Endothelial cell of umbilical vein (primary cell): ENCODE measurements at regions not wholly inside any gene's neighbourhood (a gene's known extent, or its start where the extent isn't known, plus 50 kb on each side); places are given as distances from the start of the nearest gene placed in this dataset.

Experiments
- EZH2 ChIP-seq: IDR thresholded peaks from 2 replicates; pipeline ENCODE4 v1.6.1; 2012; ENCODE audit warnings: borderline replicate concordance, low read depth, mild to moderate bottlenecking, moderate library complexity, low read length, inconsistent platforms; ENCODE audit not compliant: severe bottlenecking
- FOS ChIP-seq: IDR thresholded peaks from 2 replicates; pipeline ENCODE4 v1.6.1; 2011; ENCODE audit warnings: mild to moderate bottlenecking, low read length, moderate library complexity, borderline replicate concordance; ENCODE audit not compliant: insufficient read depth
- JUN ChIP-seq: IDR thresholded peaks from 2 replicates; pipeline ENCODE4 v1.6.1; 2011; ENCODE audit warnings: borderline replicate concordance, low read depth; ENCODE audit not compliant: insufficient read length, insufficient read depth
- MYC ChIP-seq: IDR thresholded peaks from one replicate; pipeline ENCODE4 v1.6.1; 2011; ENCODE audit warnings: mild to moderate bottlenecking, low read depth, low read length
- POLR2A ChIP-seq: IDR thresholded peaks from 2 replicates; pipeline ENCODE4 v1.6.1; 2012; ENCODE audit warnings: low read depth, mild to moderate bottlenecking, control low read depth, low read length
- POLR2AphosphoS5 ChIP-seq: IDR thresholded peaks from 2 replicates; pipeline ENCODE4 v1.6.1; 2012; ENCODE audit warnings: low read depth, mild to moderate bottlenecking, control low read depth, low read length, moderate library complexity; ENCODE audit not compliant: insufficient read depth
- TF ChIP-seq, protein P1 (sequence below), 2 donors: IDR thresholded peaks; 1 replicate in 1 of 2; 2 replicates in 1 of 2; pipeline ENCODE4 v1.5.1; 2011; ENCODE audit warnings: low read length in 2 of 2, mild to moderate bottlenecking in 2 of 2, moderate library complexity in 2 of 2, control low read depth in 1 of 2, inconsistent platforms in 1 of 2, low read depth in 1 of 2; ENCODE audit not compliant: insufficient read depth in 1 of 2; ENCODE audit errors: extremely low read depth in 1 of 2
- TF ChIP-seq, protein P2 (sequence below): IDR thresholded peaks from 2 replicates; pipeline ENCODE4 v1.6.1; 2011; ENCODE audit not compliant: insufficient read depth, insufficient read length

DNA sequence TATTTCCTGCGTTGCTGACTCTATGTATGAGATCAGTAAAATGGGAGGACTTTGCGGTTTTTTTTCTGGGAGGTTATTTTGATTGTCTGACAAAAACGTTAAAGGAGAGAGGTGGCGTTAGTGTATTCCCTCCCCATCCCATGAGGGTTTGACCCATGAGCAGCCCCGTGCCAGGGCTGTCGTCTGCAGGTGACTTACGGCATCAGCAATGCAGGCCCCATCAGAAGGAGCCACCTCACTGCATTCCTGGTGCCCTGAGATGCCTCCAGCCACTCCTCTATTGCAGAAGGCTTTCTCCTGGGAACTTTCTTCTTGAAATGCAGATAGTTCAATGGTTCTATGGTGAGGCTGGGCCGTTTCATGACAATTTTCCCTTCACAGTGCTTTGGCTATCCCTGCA is 149.3 kb downstream of the TTLL2 start:
- TF ChIP-seq, protein P1, sequence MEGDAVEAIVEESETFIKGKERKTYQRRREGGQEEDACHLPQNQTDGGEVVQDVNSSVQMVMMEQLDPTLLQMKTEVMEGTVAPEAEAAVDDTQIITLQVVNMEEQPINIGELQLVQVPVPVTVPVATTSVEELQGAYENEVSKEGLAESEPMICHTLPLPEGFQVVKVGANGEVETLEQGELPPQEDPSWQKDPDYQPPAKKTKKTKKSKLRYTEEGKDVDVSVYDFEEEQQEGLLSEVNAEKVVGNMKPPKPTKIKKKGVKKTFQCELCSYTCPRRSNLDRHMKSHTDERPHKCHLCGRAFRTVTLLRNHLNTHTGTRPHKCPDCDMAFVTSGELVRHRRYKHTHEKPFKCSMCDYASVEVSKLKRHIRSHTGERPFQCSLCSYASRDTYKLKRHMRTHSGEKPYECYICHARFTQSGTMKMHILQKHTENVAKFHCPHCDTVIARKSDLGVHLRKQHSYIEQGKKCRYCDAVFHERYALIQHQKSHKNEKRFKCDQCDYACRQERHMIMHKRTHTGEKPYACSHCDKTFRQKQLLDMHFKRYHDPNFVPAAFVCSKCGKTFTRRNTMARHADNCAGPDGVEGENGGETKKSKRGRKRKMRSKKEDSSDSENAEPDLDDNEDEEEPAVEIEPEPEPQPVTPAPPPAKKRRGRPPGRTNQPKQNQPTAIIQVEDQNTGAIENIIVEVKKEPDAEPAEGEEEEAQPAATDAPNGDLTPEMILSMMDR (IDR thresholded peaks at IDR 0.05; ENCODE audit: extremely low read depth in 1 of 2, insufficient read depth in 1 of 2, low read depth in 1 of 2, low read length in 2 of 2): no peak
- TF ChIP-seq, protein P2, sequence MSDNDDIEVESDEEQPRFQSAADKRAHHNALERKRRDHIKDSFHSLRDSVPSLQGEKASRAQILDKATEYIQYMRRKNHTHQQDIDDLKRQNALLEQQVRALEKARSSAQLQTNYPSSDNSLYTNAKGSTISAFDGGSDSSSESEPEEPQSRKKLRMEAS: no peak
- TF ChIP-seq JUN (no peak), EZH2 (no peak), POLR2A (no peak), POLR2AphosphoS5 (no peak), MYC (no peak), FOS (no peak)
